Activated naive CD8-positive, alpha-beta T cell (primary cell): ENCODE measurements at regions not wholly inside any gene's neighbourhood (a gene's known extent, or its start where the extent isn't known, plus 50 kb on each side); places are given as distances from the start of the nearest gene placed in this dataset.

ENCODE experiments used
- H3K27ac Mint-ChIP-seq: one replicate; pipeline ENCODE4 v1.8.0; 2021; ENCODE audit warnings: mixed read lengths
- H3K27me3 Mint-ChIP-seq: one replicate; pipeline ENCODE4 v1.8.0; 2021; ENCODE audit warnings: mixed read lengths
- H3K36me3 Mint-ChIP-seq: one replicate; pipeline ENCODE4 v1.8.0; 2021; ENCODE audit warnings: mixed read lengths
- H3K4me1 Mint-ChIP-seq: one replicate; pipeline ENCODE4 v1.8.0; 2021; ENCODE audit warnings: low read depth, mixed read lengths
- H3K4me3 Mint-ChIP-seq: one replicate; pipeline ENCODE4 v1.8.0; 2021; ENCODE audit warnings: mild to moderate bottlenecking, mixed read lengths
- H3K9me3 Mint-ChIP-seq: one replicate; pipeline ENCODE4 v1.8.0; 2021; ENCODE audit warnings: low read depth, mixed read lengths

DNA sequence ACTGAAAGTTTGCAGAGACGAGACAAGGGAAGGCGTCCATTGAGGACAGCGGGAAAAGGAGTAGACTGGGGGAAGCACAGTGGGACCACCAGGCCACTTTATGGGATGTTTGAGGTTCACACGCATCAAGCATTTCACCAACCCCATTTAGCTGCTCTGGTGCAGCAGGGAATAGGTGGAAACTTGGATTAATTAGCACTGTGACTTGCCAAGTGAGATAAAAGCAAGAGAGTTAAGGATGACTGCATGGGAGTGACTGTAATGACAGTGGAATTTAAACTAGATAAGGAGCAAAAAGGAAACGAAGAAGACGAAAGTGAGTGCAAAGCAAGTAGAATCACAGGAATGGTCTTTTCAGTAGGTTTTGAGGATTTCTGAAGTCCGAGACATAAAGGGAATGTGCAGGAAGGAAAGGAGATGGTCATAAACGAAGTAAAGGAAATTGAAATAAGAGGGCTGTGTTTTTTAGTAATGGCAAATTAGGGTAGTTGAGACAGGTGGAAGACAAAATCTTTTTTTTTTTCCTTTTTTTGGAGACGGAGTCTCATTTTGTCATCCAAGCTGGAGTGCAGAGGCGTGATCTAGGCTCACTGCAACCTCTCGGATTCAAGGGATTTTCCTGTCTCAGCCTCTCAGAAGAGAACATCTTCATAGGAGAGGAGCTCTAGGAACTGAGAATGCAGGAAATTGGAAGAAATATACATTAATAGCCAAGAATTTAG is 119.0 kb upstream of the MAP9 start:
- no peak overlapping the region for H3K4me3 Mint-ChIP-seq
- peaks cover 6% of the 10 kb centered on the region for H3K27me3 Mint-ChIP-seq
- no peaks in the 10 kb centered on the region for H3K36me3 Mint-ChIP-seq
- no peaks in the 10 kb centered on the region for H3K4me1 Mint-ChIP-seq
- H3K9me3 Mint-ChIP-seq, result no peaks in the 10 kb centered on the region
- H3K27ac Mint-ChIP-seq, result no peak overlapping the region

DNA sequence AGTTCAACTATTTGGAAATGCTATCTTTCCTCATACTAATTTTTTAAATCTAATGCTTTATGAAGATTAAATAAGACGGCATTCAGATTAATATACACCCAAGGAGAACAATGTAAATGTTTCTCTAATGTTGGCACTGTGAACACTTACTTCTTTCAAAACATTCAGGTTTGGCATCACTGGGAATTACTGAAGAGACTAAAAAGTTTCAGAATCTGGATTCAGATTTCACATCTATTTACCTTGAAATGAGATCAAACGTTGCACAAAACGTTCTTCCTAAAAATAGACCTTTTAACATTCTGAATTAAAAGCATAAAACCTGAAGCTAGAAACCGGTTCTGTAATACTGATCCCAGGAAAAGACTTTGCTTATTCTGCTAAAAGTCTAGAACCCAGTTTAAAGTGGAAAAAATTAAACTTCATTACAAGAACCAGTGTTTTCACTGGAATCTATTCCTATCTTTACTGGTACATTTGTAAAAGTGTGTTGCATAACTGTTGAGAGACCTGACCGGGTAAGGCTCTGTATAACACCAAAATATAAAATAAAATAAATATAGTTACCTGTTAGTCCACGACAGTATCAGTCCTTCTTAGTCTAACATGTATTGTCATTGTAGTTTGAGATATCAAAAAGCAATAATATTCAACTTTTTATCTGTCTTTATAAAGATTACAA is 117.4 kb upstream of the MAP9 start:
- Mint-ChIP-seq H3K4me3 (no peak overlapping the region), H3K27me3 (peaks cover 4% of the 10 kb centered on the region), H3K4me1 (no peaks in the 10 kb centered on the region), H3K27ac (no peak overlapping the region), H3K9me3 (no peaks in the 10 kb centered on the region), H3K36me3 (no peaks in the 10 kb centered on the region)

GRCh38 chr4:155491336-155492120 is 114.8 kb upstream of the MAP9 start:
- no peak overlapping the region for H3K27ac Mint-ChIP-seq
- no peaks in the 10 kb centered on the region for H3K4me1 Mint-ChIP-seq
- H3K27me3 Mint-ChIP-seq, result peaks cover 4% of the 10 kb centered on the region
- no peaks in the 10 kb centered on the region for H3K9me3 Mint-ChIP-seq
- no peak overlapping the region for H3K4me3 Mint-ChIP-seq
- no peaks in the 10 kb centered on the region for H3K36me3 Mint-ChIP-seq

- Mint-ChIP-seq H3K9me3 (no peaks in the 10 kb centered on the region), H3K4me1 (no peaks in the 10 kb centered on the region)
Measured at GRCh38 chr4:155489271-155489670, 112.5 kb upstream of the MAP9 start.

GRCh38 chr4:155488691-155489090 is 111.9 kb upstream of the MAP9 start:
- H3K9me3 Mint-ChIP-seq, result no peaks in the 10 kb centered on the region
- H3K27ac Mint-ChIP-seq, result no peak overlapping the region
- peaks cover 6% of the 10 kb centered on the region for H3K27me3 Mint-ChIP-seq
- H3K36me3 Mint-ChIP-seq, result no peaks in the 10 kb centered on the region
- no peaks in the 10 kb centered on the region for H3K4me1 Mint-ChIP-seq
- H3K4me3 Mint-ChIP-seq, result no peak overlapping the region

More at GRCh38 chr4:155489271-155489670, 112.5 kb upstream of the MAP9 start:
- Mint-ChIP-seq H3K4me3 (no peak overlapping the region), H3K27me3 (peaks cover 3% of the 10 kb centered on the region), H3K27ac (no peak overlapping the region), H3K36me3 (no peaks in the 10 kb centered on the region)

GRCh38 chr4:155487210-155487609 is 110.4 kb upstream of the MAP9 start:
- Mint-ChIP-seq H3K9me3 (no peaks in the 10 kb centered on the region), H3K4me1 (no peaks in the 10 kb centered on the region), H3K36me3 (no peaks in the 10 kb centered on the region), H3K27me3 (peaks cover 8% of the 10 kb centered on the region), H3K27ac (no peak overlapping the region), H3K4me3 (no peak overlapping the region)

GRCh38 chr4:155481150-155481549 is 104.4 kb upstream of the MAP9 start:
- Mint-ChIP-seq H3K4me3 (no peak overlapping the region), H3K36me3 (no peaks in the 10 kb centered on the region), H3K27ac (no peak overlapping the region), H3K4me1 (no peaks in the 10 kb centered on the region), H3K9me3 (no peaks in the 10 kb centered on the region), H3K27me3 (peaks cover 6% of the 10 kb centered on the region)

- no peaks in the 10 kb centered on the region for H3K36me3 Mint-ChIP-seq
- no peak overlapping the region for H3K4me3 Mint-ChIP-seq
- H3K27ac Mint-ChIP-seq, result no peak overlapping the region
- H3K27me3 Mint-ChIP-seq, result peaks cover 5% of the 10 kb centered on the region
- H3K9me3 Mint-ChIP-seq, result no peaks in the 10 kb centered on the region
- H3K4me1 Mint-ChIP-seq, result no peaks in the 10 kb centered on the region
Measured at GRCh38 chr4:155479835-155480234, 103.1 kb upstream of the MAP9 start.

DNA sequence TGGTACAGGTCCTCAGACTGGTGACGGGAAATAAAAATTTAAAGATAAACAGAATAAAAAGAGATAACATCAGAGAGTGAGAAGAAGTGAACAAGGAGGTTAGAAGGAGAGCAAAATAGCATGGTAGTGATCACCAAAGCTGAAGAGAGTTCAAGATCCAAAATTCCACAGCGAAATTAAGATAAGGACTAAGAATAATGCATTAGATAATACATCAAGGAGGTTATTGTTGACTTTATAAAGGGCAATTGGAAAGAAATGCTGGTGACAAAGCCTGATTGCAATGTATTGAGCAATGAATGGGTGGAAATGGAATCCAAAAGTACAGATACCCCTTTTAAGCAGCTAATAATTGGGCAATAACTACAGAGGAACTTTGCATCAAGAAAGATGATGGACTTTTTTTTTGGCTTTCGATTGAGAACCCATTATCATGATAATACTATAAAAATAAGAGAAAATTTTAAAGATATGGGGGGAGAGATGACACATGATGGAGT is 101.6 kb upstream of the MAP9 start:
- H3K27me3 Mint-ChIP-seq, result no peaks in the 10 kb centered on the region
- no peaks in the 10 kb centered on the region for H3K9me3 Mint-ChIP-seq
- H3K27ac Mint-ChIP-seq, result no peak overlapping the region

DNA sequence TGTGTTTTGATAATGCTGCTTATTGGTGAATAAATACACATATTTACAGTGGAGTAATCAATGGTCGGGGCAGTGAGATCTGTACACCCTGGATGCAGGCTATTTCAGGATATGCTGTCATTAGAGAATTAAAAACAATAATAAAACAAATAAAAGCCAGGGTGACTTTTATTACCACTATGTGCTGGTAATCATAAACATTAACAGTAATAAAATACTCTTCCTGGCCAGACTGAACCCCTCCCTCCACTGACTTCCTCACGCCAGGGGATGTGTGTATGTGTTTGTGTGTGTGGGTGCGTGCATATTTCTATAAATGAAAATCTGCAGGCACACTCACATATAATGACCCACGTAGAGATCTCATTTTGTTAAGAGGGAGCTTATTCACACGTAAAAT is 98.0 kb upstream of the MAP9 start:
- H3K27me3 Mint-ChIP-seq, result peaks cover 3% of the 10 kb centered on the region
- H3K4me1 Mint-ChIP-seq, result no peaks in the 10 kb centered on the region
- no peaks in the 10 kb centered on the region for H3K9me3 Mint-ChIP-seq
- H3K4me3 Mint-ChIP-seq, result no peak overlapping the region
- no peaks in the 10 kb centered on the region for H3K36me3 Mint-ChIP-seq
- H3K27ac Mint-ChIP-seq, result no peak overlapping the region

More for the DNA sequence above, 101.6 kb upstream of the MAP9 start:
- Mint-ChIP-seq H3K4me1 (no peaks in the 10 kb centered on the region), H3K36me3 (no peaks in the 10 kb centered on the region), H3K4me3 (no peak overlapping the region)

DNA sequence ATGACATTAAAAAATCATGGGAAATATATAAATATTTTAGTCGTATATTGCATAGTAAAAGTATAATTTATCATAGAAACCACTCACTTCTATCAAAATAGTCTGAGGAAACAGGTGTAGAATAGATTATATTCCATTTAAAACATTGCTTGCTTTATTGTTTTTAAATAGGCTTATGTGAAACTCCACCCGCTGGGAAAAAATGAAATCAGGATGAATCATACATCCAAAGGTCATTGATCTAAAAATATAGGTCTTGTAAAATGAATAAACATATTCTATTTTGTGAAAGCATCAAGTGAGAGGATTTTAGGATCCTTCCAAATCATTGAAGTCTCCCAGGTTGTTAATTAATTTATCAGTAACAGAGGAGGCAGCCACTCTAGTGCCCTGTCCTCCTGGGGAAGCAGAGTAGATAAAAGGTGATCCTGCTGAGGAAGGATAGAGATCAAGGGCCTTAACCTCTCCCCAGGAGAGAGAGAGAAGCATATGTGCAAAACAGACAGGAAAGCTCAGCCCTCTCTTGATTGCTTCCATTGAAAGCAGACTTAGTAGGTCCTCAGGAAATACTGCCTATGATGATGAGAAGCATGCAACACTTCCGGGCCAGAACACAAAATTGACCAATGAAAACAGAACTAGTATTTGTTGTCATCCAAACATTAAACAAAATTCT is 96.8 kb upstream of the MAP9 start:
- no peak overlapping the region for H3K4me3 Mint-ChIP-seq
- no peaks in the 10 kb centered on the region for H3K9me3 Mint-ChIP-seq
- H3K36me3 Mint-ChIP-seq, result no peaks in the 10 kb centered on the region
- H3K27ac Mint-ChIP-seq, result no peak overlapping the region
- peaks cover 5% of the 10 kb centered on the region for H3K27me3 Mint-ChIP-seq
- no peaks in the 10 kb centered on the region for H3K4me1 Mint-ChIP-seq

DNA sequence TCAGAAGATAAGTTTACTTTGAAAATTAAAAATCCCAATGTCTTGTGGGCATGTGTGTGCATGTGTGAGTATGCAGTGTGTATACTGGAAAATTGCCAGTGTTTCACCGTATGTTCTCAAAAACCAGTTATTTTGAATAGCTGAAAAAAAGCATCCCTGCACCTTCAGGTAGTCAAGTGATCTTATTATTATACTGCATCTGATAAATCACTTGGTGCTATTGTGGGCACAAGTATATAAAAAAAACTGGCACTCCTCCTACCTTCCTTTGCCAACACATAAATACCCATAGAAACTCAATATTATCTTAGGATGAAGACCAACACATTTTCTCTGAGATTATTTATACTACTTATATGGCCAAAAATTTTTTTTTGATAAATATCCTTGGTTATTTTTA is 91.5 kb upstream of the MAP9 start:
- no peaks in the 10 kb centered on the region for H3K4me1 Mint-ChIP-seq
- H3K4me3 Mint-ChIP-seq, result no peak overlapping the region
- no peaks in the 10 kb centered on the region for H3K9me3 Mint-ChIP-seq

DNA sequence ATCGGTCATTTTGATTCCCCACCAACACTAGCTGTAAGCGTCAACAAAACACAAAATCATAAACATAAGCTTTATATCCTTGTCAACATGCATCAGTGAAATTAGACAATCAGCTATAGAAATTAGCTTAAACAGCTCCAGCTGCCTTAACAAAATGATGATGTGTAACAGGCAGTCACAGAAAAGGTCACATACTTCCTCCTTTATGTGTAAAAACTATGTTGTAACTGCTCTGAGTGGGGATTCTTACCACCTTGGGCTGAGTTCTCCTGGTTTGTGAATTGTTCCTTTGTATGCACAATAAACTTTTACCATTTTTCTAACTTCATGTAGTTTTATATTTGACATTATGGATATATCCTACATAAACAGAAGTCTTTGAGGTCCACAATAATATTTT is 73.9 kb upstream of the MAP9 start:
- Mint-ChIP-seq H3K27ac (no peak overlapping the region), H3K4me3 (no peak overlapping the region), H3K27me3 (peaks cover 2% of the 10 kb centered on the region), H3K9me3 (no peaks in the 10 kb centered on the region), H3K36me3 (no peaks in the 10 kb centered on the region), H3K4me1 (no peaks in the 10 kb centered on the region)

More for the DNA sequence above, 91.5 kb upstream of the MAP9 start:
- Mint-ChIP-seq H3K27me3 (peaks cover 5% of the 10 kb centered on the region), H3K27ac (no peak overlapping the region), H3K36me3 (no peaks in the 10 kb centered on the region)

GRCh38 chr4:155445306-155445705 is 68.5 kb upstream of the MAP9 start:
- Mint-ChIP-seq H3K27ac (no peak overlapping the region), H3K36me3 (no peaks in the 10 kb centered on the region), H3K4me3 (no peak overlapping the region), H3K27me3 (peaks cover 11% of the 10 kb centered on the region), H3K4me1 (no peaks in the 10 kb centered on the region), H3K9me3 (no peaks in the 10 kb centered on the region)

DNA sequence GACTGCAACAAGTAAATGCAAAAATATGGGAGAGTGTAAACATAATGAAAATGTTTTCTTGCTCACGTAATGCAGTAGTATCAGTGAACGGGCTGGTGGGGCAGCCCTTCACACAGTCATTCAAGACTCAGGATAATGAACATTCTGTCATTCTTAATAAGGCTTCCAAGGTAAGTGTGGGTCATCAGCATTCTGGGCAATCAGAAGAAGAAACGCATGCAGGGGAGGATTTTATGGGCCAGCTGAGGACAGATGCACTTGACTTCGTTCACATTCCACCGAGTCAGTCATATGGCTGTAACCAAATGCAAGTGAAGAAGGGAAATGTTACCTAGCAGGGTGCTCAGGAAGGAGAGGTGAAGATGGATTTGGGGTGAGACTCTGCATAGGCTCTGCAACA is 68.0 kb upstream of the MAP9 start:
- Mint-ChIP-seq H3K9me3 (no peaks in the 10 kb centered on the region), H3K36me3 (no peaks in the 10 kb centered on the region), H3K4me3 (no peak overlapping the region), H3K4me1 (no peaks in the 10 kb centered on the region), H3K27ac (no peak overlapping the region), H3K27me3 (peaks cover 13% of the 10 kb centered on the region)
